IMR-90 (cell line): ENCODE measurements at regions not wholly inside any gene's neighbourhood (a gene's known extent, or its start where the extent isn't known, plus 50 kb on each side); places are given as distances from the start of the nearest gene placed in this dataset.

Experiments
- ATAC-seq: fragments of 200-7000 bp; cut with Tn5 transposase; 2 replicates; pipeline ENCODE4 v1.9.1; 2020; ENCODE audit warnings: low read depth, mild to moderate bottlenecking, moderate library complexity
- BruUV-seq: library from RNA; stranded (reverse); fragments of 400-500 nt; replicated peaks from 2 replicates; lab custom pipeline; 2021; lab: Mats Ljungman, UMichigan
- CTCF ChIA-PET: fragments of 300-600 bp; formaldehyde crosslinking; extraction: SDS; loops from one replicate; lab custom pipeline; 2021; ENCODE audit warnings: antibody characterized with exemption; lab: Yijun Ruan, JAX
- POLR2A ChIA-PET: fragments of 300-600 bp; sonication (Branson Sonifier 250); formaldehyde crosslinking; loops from one replicate; lab custom pipeline; 2022; ENCODE audit warnings: antibody characterized with exemption; ENCODE audit not compliant: unreplicated experiment; lab: Charles Lee
- DNase-seq: peaks from one replicate; pipeline ENCODE4 v3.0.0; 2013
- H2AFZ ChIP-seq: replicated peaks from 2 replicates; pipeline ENCODE3; 2013; ENCODE audit warnings: low read length, mild to moderate bottlenecking; ENCODE audit not compliant: poor library complexity
- H2AK5ac ChIP-seq: 2 replicates; pipeline ENCODE4 v1.6.1; 2013; ENCODE audit warnings: low read depth, low read length, inconsistent platforms
- H2AK9ac ChIP-seq: replicated peaks from 2 replicates; pipeline ENCODE3; 2013; ENCODE audit warnings: mild to moderate bottlenecking, low read depth, low read length, moderate library complexity; ENCODE audit not compliant: poor library complexity
- H2BK120ac ChIP-seq: 2 replicates; pipeline ENCODE4 v1.6.1; 2013; ENCODE audit warnings: low read depth, low read length, inconsistent platforms
- H2BK15ac ChIP-seq: 3 replicates; pipeline ENCODE4 v1.6.1; 2013; ENCODE audit warnings: low read depth, low read length, inconsistent platforms
- H2BK20ac ChIP-seq: 2 replicates; pipeline ENCODE4 v1.6.1; 2013; ENCODE audit warnings: low read depth, mild to moderate bottlenecking, inconsistent platforms, low read length, moderate library complexity
- H2BK5ac ChIP-seq: 2 replicates; pipeline ENCODE4 v1.6.1; 2013; ENCODE audit warnings: mild to moderate bottlenecking, low read depth, low read length, inconsistent platforms; ENCODE audit not compliant: poor library complexity, severe bottlenecking
- H3K14ac ChIP-seq: replicated peaks from 2 replicates; pipeline ENCODE4 v1.6.1; 2013; ENCODE audit warnings: low read depth, low read length, inconsistent platforms
- H3K18ac ChIP-seq: 2 replicates; pipeline ENCODE4 v1.6.1; 2013; ENCODE audit warnings: low read depth, low read length, control low read depth
- H3K23ac ChIP-seq: 2 replicates; pipeline ENCODE4 v1.6.1; 2013; ENCODE audit warnings: low read depth, low read length, inconsistent platforms
- H3K27ac ChIP-seq: 2 replicates; pipeline ENCODE4 v1.5.1; 2013; ENCODE audit warnings: mild to moderate bottlenecking, control low read depth, low read length; ENCODE audit not compliant: insufficient read depth
- H3K27me3 ChIP-seq: 2 replicates; pipeline ENCODE4 v1.6.1; 2013; ENCODE audit warnings: low read length; ENCODE audit not compliant: control insufficient read depth, insufficient read depth
- H3K36me3 ChIP-seq: 2 replicates; pipeline ENCODE4 v1.6.1; 2013; ENCODE audit warnings: low read length, mixed read lengths; ENCODE audit not compliant: control insufficient read depth, insufficient read depth
- H3K4ac ChIP-seq: 2 replicates; pipeline ENCODE4 v1.6.1; 2013; ENCODE audit warnings: low read depth, low read length, inconsistent platforms
- H3K4me1 ChIP-seq: 2 replicates; pipeline ENCODE4 v1.6.1; 2013; ENCODE audit warnings: low read length, mixed read lengths; ENCODE audit not compliant: control insufficient read depth, insufficient read depth
- H3K4me2 ChIP-seq: 2 replicates; pipeline ENCODE4 v1.6.1; 2013; ENCODE audit warnings: low read depth, mild to moderate bottlenecking, control low read depth, low read length, moderate library complexity
- H3K4me3 ChIP-seq: 2 replicates; pipeline ENCODE4 v1.5.1; 2013; ENCODE audit warnings: low read depth, mild to moderate bottlenecking, control low read depth, low read length, moderate library complexity; ENCODE audit not compliant: insufficient read depth
- H3K56ac ChIP-seq: 2 replicates; pipeline ENCODE4 v1.6.1; 2013; ENCODE audit warnings: low read length, inconsistent platforms; ENCODE audit not compliant: insufficient read depth; ENCODE audit errors: extremely low read depth
- H3K79me1 ChIP-seq, 2 experiments: 2 replicates each; pipeline ENCODE4 v1.6.1; 2013; ENCODE audit warnings: low read length in 2 of 2, inconsistent platforms in 1 of 2, low read depth in 1 of 2
- H3K9ac ChIP-seq: 2 replicates; pipeline ENCODE4 v1.6.1; 2013; ENCODE audit warnings: low read depth, low read length, control low read depth
- H3K9me1 ChIP-seq: 2 replicates; pipeline ENCODE4 v1.6.1; 2013; ENCODE audit warnings: low read length, inconsistent platforms; ENCODE audit not compliant: insufficient read depth
- H3K9me3 ChIP-seq: 2 replicates; pipeline ENCODE4 v1.6.1; 2013; ENCODE audit warnings: low read length; ENCODE audit not compliant: control insufficient read depth, insufficient read depth
- H4K20me1 ChIP-seq: 2 replicates; pipeline ENCODE4 v1.6.1; 2013; ENCODE audit warnings: low read length, inconsistent platforms; ENCODE audit not compliant: insufficient read depth
- H4K5ac ChIP-seq: 2 replicates; pipeline ENCODE4 v1.6.1; 2013; ENCODE audit warnings: mild to moderate bottlenecking, low read depth, low read length, control low read depth
- H4K8ac ChIP-seq, 2 experiments: 2 replicates each; pipeline ENCODE4 v1.6.1; 2013; ENCODE audit warnings: low read depth in 2 of 2, low read length in 2 of 2, control low read depth in 1 of 2, inconsistent platforms in 1 of 2
- H4K91ac ChIP-seq: 2 replicates; pipeline ENCODE4 v1.6.1; 2013; ENCODE audit warnings: low read depth, low read length, inconsistent platforms; ENCODE audit not compliant: insufficient read depth
- BHLHE40 ChIP-seq: fragments of 150-350 bp; IDR thresholded peaks from 2 replicates; pipeline ENCODE4 v1.6.1; 2016; ENCODE audit warnings: mild to moderate bottlenecking, low read depth, low read length
- CEBPB ChIP-seq: IDR thresholded peaks from 2 replicates; pipeline ENCODE4 v1.6.1; 2012; ENCODE audit warnings: low read depth, low read length, improper control_type of control experiment
- CHD1 ChIP-seq: IDR thresholded peaks from 2 replicates; pipeline ENCODE4 v1.6.1; 2012; ENCODE audit warnings: low read depth, low read length, improper control_type of control experiment
- FOS ChIP-seq: fragments of 150-350 bp; IDR thresholded peaks from 2 replicates; pipeline ENCODE4 v1.6.1; 2016; ENCODE audit warnings: low read depth, low read length
- NFE2L2 ChIP-seq: fragments of 150-350 bp; IDR thresholded peaks from 2 replicates; pipeline ENCODE4 v1.6.1; 2016; ENCODE audit warnings: low read depth, mild to moderate bottlenecking, low read length
- POLR2A ChIP-seq: IDR thresholded peaks from 2 replicates; pipeline ENCODE4 v1.6.1; 2012; ENCODE audit warnings: mild to moderate bottlenecking, low read depth, low read length
- RAD21 ChIP-seq: IDR thresholded peaks from 2 replicates; pipeline ENCODE4 v1.6.1; 2012; ENCODE audit warnings: low read length, improper control_type of control experiment
- RCOR1 ChIP-seq: IDR thresholded peaks from 2 replicates; pipeline ENCODE4 v1.6.1; 2012; ENCODE audit warnings: mild to moderate bottlenecking, low read length, improper control_type of control experiment; ENCODE audit not compliant: insufficient replicate concordance
- WGBS, 2 experiments: methylation state at CpG; one replicate each; pipeline versions ENCODE4 v1.1.5 to v1.1.7; 2013; ENCODE audit warnings: missing lambda C conversion rate in 2 of 2; ENCODE audit not compliant: insufficient read length in 1 of 2; ENCODE audit errors: extremely low coverage in 2 of 2; 5-methylcytosine and 5-hydroxymethylcytosine counted together
- dilution Hi-C: fragments of 300-500 bp; cut with HindIII; formaldehyde crosslinking; loops from one replicate; pipeline ENCODE4 v1.14.3; 2018; ENCODE audit warnings: low sequenced_read_pairs; ENCODE audit not compliant: unreplicated experiment
- in situ Hi-C: fragments of 300-500 bp; cut with MboI; formaldehyde crosslinking; loops from 3 replicates; pipeline ENCODE4 v1.14.3; 2019; ENCODE audit warnings: low sequenced_read_pairs, inconsistent platforms, mixed read lengths
- intact Hi-C: fragments of 100-400 bp; cut with micrococcal nuclease; formaldehyde crosslinking; loops from 2 replicates; pipeline ENCODE4 v1.10.0; 2022
- TF ChIP-seq, protein P1 (sequence below): fragments of 150-350 bp; IDR thresholded peaks from 2 replicates; pipeline ENCODE4 v1.6.1; 2016; ENCODE audit warnings: low read depth, mild to moderate bottlenecking, low read length, moderate library complexity, borderline replicate concordance

DNA sequence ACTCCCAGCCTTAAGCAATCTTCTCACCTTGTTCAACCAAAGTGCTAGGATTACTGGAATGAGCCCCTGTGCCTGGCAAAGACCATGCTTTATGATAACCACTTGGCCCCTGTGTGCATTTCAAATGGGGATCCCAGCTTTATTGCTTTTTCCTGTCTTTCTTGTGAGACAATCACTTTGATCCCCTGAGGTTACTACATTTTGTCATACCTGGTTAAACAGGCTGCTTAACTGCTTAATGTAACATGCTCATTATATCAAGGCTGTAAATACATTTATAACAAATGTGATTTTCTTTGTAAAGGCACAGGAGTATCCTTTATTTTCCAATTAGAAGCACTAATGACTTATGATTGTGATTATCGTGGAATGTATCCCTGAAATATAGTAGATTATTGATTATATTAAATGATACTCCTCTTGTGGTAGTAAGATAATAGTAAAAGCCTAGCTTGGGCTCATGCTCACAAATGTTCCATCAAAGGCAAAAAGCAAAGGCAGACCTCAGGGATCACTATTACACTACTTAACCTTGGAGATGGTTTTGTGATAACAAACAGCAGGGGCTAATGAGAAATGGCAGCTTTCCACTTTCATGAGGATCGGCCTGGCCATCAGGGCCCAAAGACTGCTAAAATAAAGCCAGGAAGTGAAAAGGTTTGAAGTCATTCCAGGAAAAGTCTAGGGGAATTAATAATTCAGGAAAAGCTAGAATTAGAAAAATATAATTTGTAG lies 290.8 kb upstream of the MDGA2 start:
- Histone ChIP-seq H2BK20ac (no peak overlapping the region), H3K79me1 (no peaks in the 10 kb centered on the region), H4K8ac (no peak overlapping the region), H3K4me2 (no peak overlapping the region), H3K18ac (no peak overlapping the region), H3K4me1 (no peaks in the 10 kb centered on the region), H4K91ac (no peak overlapping the region), H4K20me1 (no peaks in the 10 kb centered on the region), H3K27ac (no peak overlapping the region), H3K9me3 (peaks cover 4% of the 10 kb centered on the region; the same call in 1 of the 2 replicates), H2BK120ac (no peak overlapping the region), H2BK5ac (no peak overlapping the region), H2AK5ac (no peak overlapping the region), H4K5ac (no peak overlapping the region), H3K4ac (no peak overlapping the region), H3K9ac (no peak overlapping the region), H3K23ac (no peak overlapping the region), H3K4me3 (no peak overlapping the region), H3K27me3 (no peaks in the 10 kb centered on the region), H2AK9ac (no peak overlapping the region), H2AFZ (no peak overlapping the region), H3K14ac (no peak overlapping the region), H3K56ac (no peak overlapping the region), H2BK15ac (no peak overlapping the region), H3K36me3 (no peaks in the 10 kb centered on the region), H3K9me1 (no peaks in the 10 kb centered on the region)
- ChIA-PET POLR2A (no interaction called here), CTCF (no interaction called here)
- ATAC-seq (no peak), DNase-seq (no peak)
- WGBS, 2 experiments = no CpG with 5 or more reads among the region's 2 CpGs
- dilution Hi-C loops = no loop called here
- BruUV-seq = no TSS peak
- TF ChIP-seq, protein P1, sequence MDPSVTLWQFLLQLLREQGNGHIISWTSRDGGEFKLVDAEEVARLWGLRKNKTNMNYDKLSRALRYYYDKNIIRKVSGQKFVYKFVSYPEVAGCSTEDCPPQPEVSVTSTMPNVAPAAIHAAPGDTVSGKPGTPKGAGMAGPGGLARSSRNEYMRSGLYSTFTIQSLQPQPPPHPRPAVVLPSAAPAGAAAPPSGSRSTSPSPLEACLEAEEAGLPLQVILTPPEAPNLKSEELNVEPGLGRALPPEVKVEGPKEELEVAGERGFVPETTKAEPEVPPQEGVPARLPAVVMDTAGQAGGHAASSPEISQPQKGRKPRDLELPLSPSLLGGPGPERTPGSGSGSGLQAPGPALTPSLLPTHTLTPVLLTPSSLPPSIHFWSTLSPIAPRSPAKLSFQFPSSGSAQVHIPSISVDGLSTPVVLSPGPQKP = no peak
- TF ChIP-seq RCOR1 (no peak), CHD1 (no peak), CEBPB (no peak), BHLHE40 (no peak), POLR2A (no peak), RAD21 (no peak), FOS (no peak), NFE2L2 (no peak)
- intact Hi-C loops = no loop called here
- in situ Hi-C loops = no loop called here
